Omental fat pad (tissue), 3 donors: ENCODE measurements at regions not wholly inside any gene's neighbourhood (a gene's known extent, or its start where the extent isn't known, plus 50 kb on each side); places are given as distances from the start of the nearest gene placed in this dataset.
"Not testable (repeated sequence)": the region's sequence is repeated elsewhere in the genome, so short reads cannot be mapped to it uniquely, and the experiment has no call there.

Experiments
- ATAC-seq: fragments of 150-250 bp; one replicate; pipeline ENCODE4 v1.9.1; 2016; ENCODE audit warnings: mild to moderate bottlenecking, moderate library complexity; ENCODE audit not compliant: low FRiP score
- DNase-seq: peaks from one replicate; pipeline ENCODE4 v3.0.0-alpha.2; 2019; ENCODE audit warnings: low spot score
- CTCF ChIP-seq, 3 donors: fragments of 450-650 bp; IDR thresholded peaks; one replicate each; pipeline ENCODE4 v1.5.1; 2016 to 2017; ENCODE audit warnings: antibody characterized with exemption in 3 of 3, mild to moderate bottlenecking in 3 of 3, moderate library complexity in 2 of 3

- ATAC-seq, DNase-seq: not testable (repeated sequence)
Measured at GRCh38 chr3:192968901-192969300, 51.2 kb upstream of the MB21D2 start.

- ATAC-seq (no peak), DNase-seq (no peak)
- no peak for TF ChIP-seq CTCF (IDR thresholded peaks at IDR 0.05)
Measured at GRCh38 chr3:192980632-192981031, 63.0 kb upstream of the MB21D2 start.

GRCh38 chr3:192986379-192986778 lies 68.7 kb upstream of the MB21D2 start:
- no peak for TF ChIP-seq CTCF (IDR thresholded peaks at IDR 0.05)
- ATAC-seq: no peak
- no peak for DNase-seq

- ATAC-seq: no peak
Measured at GRCh38 chr3:192991356-192991755, 73.7 kb upstream of the MB21D2 start.

GRCh38 chr3:192992361-192992760 lies 74.7 kb upstream of the MB21D2 start:
- TF ChIP-seq CTCF (IDR thresholded peaks at IDR 0.05): no peak
- DNase-seq: no peak
- no peak for ATAC-seq

More at GRCh38 chr3:192991356-192991755, 73.7 kb upstream of the MB21D2 start:
- DNase-seq: no peak
- TF ChIP-seq CTCF (IDR thresholded peaks at IDR 0.05): no peak

- ATAC-seq: no peak
- no peak for TF ChIP-seq CTCF (IDR thresholded peaks at IDR 0.05)
Measured at GRCh38 chr3:192993411-192993810, 75.8 kb upstream of the MB21D2 start.

GRCh38 chr3:193001113-193001512 lies 83.5 kb upstream of the MB21D2 start:
- not testable (repeated sequence) for ATAC-seq, DNase-seq

More at GRCh38 chr3:192993411-192993810, 75.8 kb upstream of the MB21D2 start:
- no peak for DNase-seq

- ATAC-seq, DNase-seq: not testable (repeated sequence)
Measured at GRCh38 chr3:193003624-193004023, 86.0 kb upstream of the MB21D2 start.

- DNase-seq (no peak), ATAC-seq (no peak)
- TF ChIP-seq CTCF (IDR thresholded peaks at IDR 0.05): no peak
Measured at GRCh38 chr3:193008654-193009053, 91.0 kb upstream of the MB21D2 start.
